Stimulated activated CD4-positive, alpha-beta T cell treated with anti-CD3 and anti-CD28 coated beads, Interleukin-12 subunit alpha, Interleukin-12 subunit beta, amount 100 ng/mL, for 24 hours (primary cell): ENCODE measurements at regions not wholly inside any gene's neighbourhood (a gene's known extent, or its start where the extent isn't known, plus 50 kb on each side); places are given as distances from the start of the nearest gene placed in this dataset.
"Not testable (repeated sequence)": the region's sequence is repeated elsewhere in the genome, so short reads cannot be mapped to it uniquely, and the experiment has no call there.

ENCODE experiments used
- DNase-seq, 2 experiments: peaks; one replicate each; pipeline ENCODE4 v3.0.0-alpha.2; 2020; ENCODE audit warnings: low read depth in 2 of 2

- DNase-seq, result no peak
Observed at GRCh38 chr5:74534397-74535129, 106.0 kb downstream of the ENC1 start.

GRCh38 chr5:74530326-74531050 lies 110.0 kb downstream of the ENC1 start:
- no peak for DNase-seq

- DNase-seq, result no peak
Observed at GRCh38 chr5:74529101-74529500, 111.4 kb downstream of the ENC1 start.

- DNase-seq, result no peak
Observed at GRCh38 chr5:74526111-74526510, 114.4 kb downstream of the ENC1 start.

GRCh38 chr5:74524767-74525166 lies 115.8 kb downstream of the ENC1 start:
- not testable (repeated sequence) for DNase-seq

- not testable (repeated sequence) for DNase-seq
Observed at GRCh38 chr5:74523698-74524097, 116.8 kb downstream of the ENC1 start.

GRCh38 chr5:74522838-74523237 lies 117.7 kb downstream of the ENC1 start:
- DNase-seq, result not testable (repeated sequence)

GRCh38 chr5:74521401-74521800 lies 119.1 kb downstream of the ENC1 start:
- DNase-seq, result no peak

GRCh38 chr5:74519679-74520078 lies 120.8 kb downstream of the ENC1 start:
- DNase-seq, result no peak

- no peak for DNase-seq
Observed at GRCh38 chr5:74519161-74519571, 121.4 kb downstream of the ENC1 start.

GRCh38 chr5:74517700-74518099 lies 122.8 kb downstream of the ENC1 start:
- no peak for DNase-seq

GRCh38 chr5:74516211-74516636 lies 124.3 kb downstream of the ENC1 start:
- no peak for DNase-seq

- DNase-seq, result no peak
Observed at GRCh38 chr5:74514888-74515551, 125.5 kb downstream of the ENC1 start.

- DNase-seq, result not testable (repeated sequence)
Observed at GRCh38 chr5:74511770-74512169, 128.8 kb downstream of the ENC1 start.

GRCh38 chr5:74510476-74511075 lies 130.0 kb downstream of the ENC1 start:
- no peak for DNase-seq

- no peak for DNase-seq
Observed at GRCh38 chr5:74507370-74508005, 133.0 kb downstream of the ENC1 start.

GRCh38 chr5:74506119-74506518 lies 134.4 kb downstream of the ENC1 start:
- DNase-seq, result no peak

- DNase-seq, result no peak
Observed at GRCh38 chr5:74504463-74504862, 136.1 kb downstream of the ENC1 start.

GRCh38 chr5:74502479-74502950 lies 138.0 kb downstream of the ENC1 start:
- no peak for DNase-seq

- no peak for DNase-seq
Observed at GRCh38 chr5:74501674-74502478, 138.7 kb downstream of the ENC1 start.
